SK-N-SH (cell line): ENCODE measurements at regions not wholly inside any gene's neighbourhood (a gene's known extent, or its start where the extent isn't known, plus 50 kb on each side); places are given as distances from the start of the nearest gene placed in this dataset.

Source experiments
- CTCF ChIA-PET: fragments of 300-600, 350-600 bp; formaldehyde crosslinking; extraction: SDS; loops from one replicate; lab custom pipeline; 2021; lab: Yijun Ruan, JAX
- POLR2A ChIA-PET: fragments of 350-600 bp; sonication (Branson Sonifier 250); formaldehyde crosslinking; extraction: SDS; loops from one replicate; lab custom pipeline; 2020; ENCODE audit warnings: antibody characterized with exemption, inconsistent platforms; lab: Yijun Ruan, JAX
- DNase-seq: peaks from one replicate; pipeline ENCODE4 v3.0.0; 2012
- H2AFZ ChIP-seq: fragments of 200-600 bp; sonication (generic); 2 replicates; pipeline ENCODE4 v1.8.1; 2016; ENCODE audit warnings: antibody characterized with exemption, mild to moderate bottlenecking, low read depth
- H3F3A ChIP-seq: fragments of 200-600 bp; sonication (generic); replicated peaks from 2 replicates; pipeline ENCODE3; 2016; ENCODE audit warnings: antibody characterized with exemption, mild to moderate bottlenecking; ENCODE audit not compliant: insufficient read depth
- H3K27ac ChIP-seq, 2 experiments: fragments of 200-500 bp in 1 of 2; fragments of 200-600 bp in 1 of 2; sonication (Bioruptor generic) in 1 of 2; sonication (generic), shearing (Covaris generic) in 1 of 2; 2 replicates each; pipeline versions ENCODE4 v1.5.1 to v1.6.1; 2014 to 2016; ENCODE audit warnings: low read depth in 2 of 2, inconsistent platforms in 1 of 2, low read length in 1 of 2, mild to moderate bottlenecking in 1 of 2, mixed read lengths in 1 of 2
- H3K27me3 ChIP-seq: fragments of 200-600 bp; sonication (generic), shearing (Covaris generic); 2 replicates; pipeline ENCODE4 v1.6.1; 2016; ENCODE audit warnings: mixed run types; ENCODE audit not compliant: insufficient read depth
- H3K36me3 ChIP-seq, 2 experiments: fragments of 200-500 bp in 1 of 2; fragments of 200-600 bp in 1 of 2; sonication (Bioruptor generic) in 1 of 2; sonication (generic) in 1 of 2; replicated peaks in 1 of 2; 2 replicates each; pipeline versions ENCODE3 to v1.5.1; 2014 to 2016; ENCODE audit warnings: low read length in 1 of 2, mild to moderate bottlenecking in 1 of 2; ENCODE audit not compliant: insufficient read depth in 2 of 2, control insufficient read depth in 1 of 2
- H3K4me1 ChIP-seq, 2 experiments: fragments of 200-500 bp in 1 of 2; fragments of 200-600 bp in 1 of 2; sonication (Bioruptor generic) in 1 of 2; sonication (generic), shearing (Covaris generic) in 1 of 2; 2 replicates each; pipeline versions ENCODE4 v1.5.1 to v1.6.1; 2014 to 2016; ENCODE audit warnings: low read depth in 1 of 2, low read length in 1 of 2, mixed run types in 1 of 2; ENCODE audit not compliant: insufficient read depth in 2 of 2, control insufficient read depth in 1 of 2
- H3K4me2 ChIP-seq: fragments of 200-600 bp; sonication (generic), shearing (Covaris generic); 2 replicates; pipeline ENCODE4 v1.6.1; 2017; ENCODE audit warnings: mixed run types
- H3K4me3 ChIP-seq, 2 experiments: fragments of 200-500 bp in 1 of 2; fragments of 200-600 bp in 1 of 2; sonication (Bioruptor generic) in 1 of 2; sonication (generic), shearing (Covaris generic) in 1 of 2; 2 replicates each; pipeline versions ENCODE4 v1.5.1 to v1.8.1; 2014 to 2016; ENCODE audit warnings: low read depth in 2 of 2, inconsistent platforms in 1 of 2, low read length in 1 of 2, mild to moderate bottlenecking in 1 of 2, mixed read lengths in 1 of 2, moderate library complexity in 1 of 2
- H3K79me2 ChIP-seq: fragments of 200-600 bp; sonication (generic); 2 replicates; pipeline ENCODE4 v1.8.1; 2017; ENCODE audit warnings: mild to moderate bottlenecking; ENCODE audit not compliant: insufficient read depth
- H3K9ac ChIP-seq: fragments of 200-600 bp; sonication (generic); 2 replicates; pipeline ENCODE4 v1.6.1; 2017; ENCODE audit warnings: mixed run types
- H3K9me2 ChIP-seq: fragments of 200-600 bp; sonication (generic); 2 replicates; pipeline ENCODE4 v1.6.1; 2017; ENCODE audit warnings: mixed run types
- H3K9me3 ChIP-seq: fragments of 200-600 bp; sonication (generic); 2 replicates; pipeline ENCODE4 v1.6.1; 2017; ENCODE audit warnings: mixed run types, mild to moderate bottlenecking, moderate library complexity
- H4K20me1 ChIP-seq: fragments of 200-600 bp; sonication (generic); 2 replicates; pipeline ENCODE4 v1.6.1; 2017; ENCODE audit warnings: mild to moderate bottlenecking, mixed run types; ENCODE audit not compliant: insufficient read depth
- CHD2 ChIP-seq: fragments of 150-350 bp; IDR thresholded peaks from 2 replicates; pipeline ENCODE4 v1.6.1; 2018; ENCODE audit warnings: low read length; ENCODE audit not compliant: partially characterized antibody
- EZH2phosphoT487 ChIP-seq: fragments of 200-600 bp; sonication (generic); IDR thresholded peaks from 2 replicates; pipeline ENCODE4 v1.6.1; 2017; ENCODE audit warnings: low read depth, mixed run types, mild to moderate bottlenecking, antibody characterized with exemption, moderate library complexity, borderline replicate concordance
- FOXJ3 ChIP-seq: sonication (generic); formaldehyde crosslinking; IDR thresholded peaks from 2 replicates; pipeline ENCODE4 v1.5.1; 2020; ENCODE audit warnings: mild to moderate bottlenecking, missing genetic modification reagents
- FOXM1 ChIP-seq: IDR thresholded peaks from 2 replicates; pipeline ENCODE4 v1.4.0; 2012; ENCODE audit warnings: low read depth, mild to moderate bottlenecking
- GABPA ChIP-seq: IDR thresholded peaks from 2 replicates; pipeline ENCODE4 v1.4.0; 2012; ENCODE audit warnings: low read depth, mild to moderate bottlenecking
- JUND ChIP-seq: IDR thresholded peaks from 2 replicates; pipeline ENCODE4 v1.4.0; 2012
- MXI1 ChIP-seq: IDR thresholded peaks from 2 replicates; pipeline ENCODE4 v1.6.1; 2012; ENCODE audit warnings: mild to moderate bottlenecking, low read depth, low read length, improper control_type of control experiment
- NFIC ChIP-seq: IDR thresholded peaks from 2 replicates; pipeline ENCODE4 v1.4.0; 2012; ENCODE audit warnings: borderline replicate concordance
- NRF1 ChIP-seq: IDR thresholded peaks from 2 replicates; pipeline ENCODE4 v1.6.1; 2012; ENCODE audit warnings: low read depth, mild to moderate bottlenecking, low read length
- RXRA ChIP-seq: IDR thresholded peaks from 2 replicates; pipeline ENCODE4 v1.4.0; 2012; ENCODE audit warnings: low read depth, mild to moderate bottlenecking, borderline replicate concordance
- SMC3 ChIP-seq: IDR thresholded peaks from 2 replicates; pipeline ENCODE4 v1.6.1; 2012; ENCODE audit warnings: low read depth, low read length, improper control_type of control experiment
- TAF1 ChIP-seq: IDR thresholded peaks from 2 replicates; pipeline ENCODE4 v1.6.1; 2012; ENCODE audit warnings: low read depth, mild to moderate bottlenecking, low read length, moderate library complexity, borderline replicate concordance
- YY1 ChIP-seq: IDR thresholded peaks from 2 replicates; pipeline ENCODE4 v1.4.0; 2012; ENCODE audit warnings: low read depth, mild to moderate bottlenecking
- WGBS: methylation state at CpG from one replicate; pipeline ENCODE4 v1.1.6; 2017; ENCODE audit warnings: low lambda C conversion rate; 5-methylcytosine and 5-hydroxymethylcytosine counted together
- TF ChIP-seq, protein P1 (sequence below): IDR thresholded peaks from 2 replicates; pipeline ENCODE4 v1.4.0; 2012; ENCODE audit warnings: low read depth
- TF ChIP-seq, protein P2 (sequence below): fragments of 150-350 bp; IDR thresholded peaks from 2 replicates; pipeline ENCODE4 v1.6.1; 2016; ENCODE audit warnings: mild to moderate bottlenecking, low read depth, low read length
- TF ChIP-seq, protein P3 (sequence below): fragments of 200-600 bp; sonication (generic); IDR thresholded peaks from 2 replicates; pipeline ENCODE4 v1.6.1; 2017; ENCODE audit warnings: antibody characterized with exemption, mild to moderate bottlenecking, moderate library complexity

DNA sequence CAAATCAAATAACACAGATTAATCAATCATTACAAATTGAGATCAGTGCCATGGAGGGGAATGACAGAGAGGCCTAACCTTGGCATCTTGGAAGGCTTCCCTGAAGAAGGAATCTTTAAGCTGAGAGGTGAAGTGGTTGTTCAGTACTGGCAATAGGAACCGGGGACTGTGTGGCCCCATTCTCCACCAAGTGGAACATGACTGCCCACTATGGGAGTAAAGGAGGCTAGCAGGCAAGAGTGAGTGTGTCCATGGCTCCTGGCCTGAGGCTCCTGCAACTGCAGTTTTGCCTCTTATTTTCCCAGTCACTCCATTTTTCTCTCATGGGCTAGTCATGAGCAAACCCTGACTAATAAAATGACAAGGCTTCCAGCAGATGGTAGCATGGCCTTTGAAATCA lies 112.2 kb upstream of the GJB5 start:
- no peak overlapping the region for H3K4me2 ChIP-seq
- TF ChIP-seq YY1: no peak
- no peak for TF ChIP-seq CHD2
- TF ChIP-seq NRF1: no peak
- TF ChIP-seq, all 33 proteins: peak for 0
- WGBS: 55% methylated on average over 1 of the region's 1 CpG
- H4K20me1 ChIP-seq: no peaks in the 10 kb centered on the region
- no peaks in the 10 kb centered on the region for H3K36me3 ChIP-seq
- H3K79me2 ChIP-seq: no peaks in the 10 kb centered on the region
- H3K27me3 ChIP-seq: no peaks in the 10 kb centered on the region
- ChIA-PET POLR2A (no interaction called here), CTCF (no interaction called here)
- no peak overlapping the region for H3K4me3 ChIP-seq
- no peaks in the 10 kb centered on the region for H3F3A ChIP-seq
- H2AFZ ChIP-seq: no peak overlapping the region
- no peak for DNase-seq
- H3K9ac ChIP-seq: no peak overlapping the region
- H3K9me3 ChIP-seq: no peaks in the 10 kb centered on the region
- H3K27ac ChIP-seq: no peak overlapping the region
- peaks cover 0 to 11% of the 10 kb centered on the region in 2 experiments; a peak in 1 of 4 replicates for H3K4me1 ChIP-seq
- no peaks in the 10 kb centered on the region for H3K9me2 ChIP-seq

DNA sequence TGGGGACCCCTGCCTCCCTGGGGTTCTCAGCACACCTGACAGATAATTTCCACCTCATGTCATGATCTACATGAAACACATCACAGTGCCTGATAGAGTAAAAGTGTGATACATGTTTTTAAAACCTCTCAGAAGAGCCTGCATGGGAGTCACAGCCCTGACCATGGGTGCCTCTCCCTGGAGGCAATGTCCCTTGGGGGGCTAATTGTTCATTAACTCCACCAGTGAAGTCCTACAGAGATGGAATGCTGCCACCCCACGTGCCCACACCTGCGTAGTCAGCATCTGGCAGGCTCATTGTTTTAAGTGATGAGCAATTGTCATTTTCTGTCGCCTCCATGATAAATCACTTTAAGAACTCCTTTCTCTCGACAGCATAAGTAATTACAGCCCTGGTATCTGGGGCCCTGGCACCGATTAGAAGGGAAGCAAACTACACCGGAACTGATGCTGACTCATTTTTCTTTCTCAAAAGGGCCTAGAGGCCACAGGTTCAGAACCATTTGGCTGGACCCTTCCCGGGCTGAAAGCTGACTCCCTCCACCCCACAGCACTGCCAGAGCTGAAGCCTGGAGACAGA lies 109.6 kb upstream of the GJB5 start:
- CTCF ChIA-PET: interaction anchor here (1.5 kb wide), 1 partner anchor 1012 kb away, joined by 4 read pairs; no protein-coding TSS in a partner anchor
- WGBS: 11% methylated on average over 7 of the region's 7 CpGs

DNA sequence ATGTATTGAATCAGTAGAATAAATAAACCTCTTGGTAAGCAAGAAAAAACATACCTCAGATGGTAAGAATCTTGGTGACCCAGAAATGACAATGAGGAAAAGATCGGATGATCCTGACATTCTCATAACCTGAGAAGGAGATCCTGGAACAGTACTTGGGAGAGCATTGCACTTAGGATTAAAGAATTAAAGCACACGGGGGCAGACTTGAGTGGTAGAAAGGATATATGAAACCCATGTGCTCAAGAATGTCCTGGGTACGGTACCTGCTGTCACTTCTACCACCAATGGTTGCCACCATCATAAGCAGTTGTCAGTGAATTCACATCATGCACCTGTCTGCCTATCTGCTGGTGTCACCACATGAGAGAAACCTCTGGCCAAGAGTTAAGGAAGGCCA lies 108.9 kb upstream of the GJB5 start:
- Histone ChIP-seq H3K36me3 (no peaks in the 10 kb centered on the region), H3K79me2 (no peaks in the 10 kb centered on the region), H3K27me3 (no peaks in the 10 kb centered on the region), H2AFZ (no peak overlapping the region), H3K4me3 (no peak overlapping the region), H3K9ac (no peak overlapping the region), H4K20me1 (no peaks in the 10 kb centered on the region), H3K4me1 (no peaks in the 10 kb centered on the region; a peak in 1 of 4 replicates), H3K9me3 (no peaks in the 10 kb centered on the region), H3F3A (no peaks in the 10 kb centered on the region), H3K9me2 (no peaks in the 10 kb centered on the region), H3K4me2 (no peak overlapping the region), H3K27ac (no peak overlapping the region)
- DNase-seq: no peak
- ChIA-PET POLR2A (no interaction called here), CTCF (no interaction called here)
- WGBS: 30% methylated on average over 3 of the region's 3 CpGs
- TF ChIP-seq RXRA (no peak), JUND (no peak), SMC3 (no peak), FOXM1 (no peak), TAF1 (no peak), GABPA (no peak), FOXJ3 (no peak)
- TF ChIP-seq, protein P1, sequence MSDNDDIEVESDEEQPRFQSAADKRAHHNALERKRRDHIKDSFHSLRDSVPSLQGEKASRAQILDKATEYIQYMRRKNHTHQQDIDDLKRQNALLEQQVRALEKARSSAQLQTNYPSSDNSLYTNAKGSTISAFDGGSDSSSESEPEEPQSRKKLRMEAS: no peak
- TF ChIP-seq, protein P2, sequence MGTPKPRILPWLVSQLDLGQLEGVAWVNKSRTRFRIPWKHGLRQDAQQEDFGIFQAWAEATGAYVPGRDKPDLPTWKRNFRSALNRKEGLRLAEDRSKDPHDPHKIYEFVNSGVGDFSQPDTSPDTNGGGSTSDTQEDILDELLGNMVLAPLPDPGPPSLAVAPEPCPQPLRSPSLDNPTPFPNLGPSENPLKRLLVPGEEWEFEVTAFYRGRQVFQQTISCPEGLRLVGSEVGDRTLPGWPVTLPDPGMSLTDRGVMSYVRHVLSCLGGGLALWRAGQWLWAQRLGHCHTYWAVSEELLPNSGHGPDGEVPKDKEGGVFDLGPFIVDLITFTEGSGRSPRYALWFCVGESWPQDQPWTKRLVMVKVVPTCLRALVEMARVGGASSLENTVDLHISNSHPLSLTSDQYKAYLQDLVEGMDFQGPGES: no peak
- TF ChIP-seq, protein P3, sequence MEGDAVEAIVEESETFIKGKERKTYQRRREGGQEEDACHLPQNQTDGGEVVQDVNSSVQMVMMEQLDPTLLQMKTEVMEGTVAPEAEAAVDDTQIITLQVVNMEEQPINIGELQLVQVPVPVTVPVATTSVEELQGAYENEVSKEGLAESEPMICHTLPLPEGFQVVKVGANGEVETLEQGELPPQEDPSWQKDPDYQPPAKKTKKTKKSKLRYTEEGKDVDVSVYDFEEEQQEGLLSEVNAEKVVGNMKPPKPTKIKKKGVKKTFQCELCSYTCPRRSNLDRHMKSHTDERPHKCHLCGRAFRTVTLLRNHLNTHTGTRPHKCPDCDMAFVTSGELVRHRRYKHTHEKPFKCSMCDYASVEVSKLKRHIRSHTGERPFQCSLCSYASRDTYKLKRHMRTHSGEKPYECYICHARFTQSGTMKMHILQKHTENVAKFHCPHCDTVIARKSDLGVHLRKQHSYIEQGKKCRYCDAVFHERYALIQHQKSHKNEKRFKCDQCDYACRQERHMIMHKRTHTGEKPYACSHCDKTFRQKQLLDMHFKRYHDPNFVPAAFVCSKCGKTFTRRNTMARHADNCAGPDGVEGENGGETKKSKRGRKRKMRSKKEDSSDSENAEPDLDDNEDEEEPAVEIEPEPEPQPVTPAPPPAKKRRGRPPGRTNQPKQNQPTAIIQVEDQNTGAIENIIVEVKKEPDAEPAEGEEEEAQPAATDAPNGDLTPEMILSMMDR: no peak

More for the DNA sequence above, 109.6 kb upstream of the GJB5 start:
- H3K79me2 ChIP-seq: no peaks in the 10 kb centered on the region
- TF ChIP-seq, protein P1: no peak
- TF ChIP-seq, protein P2: no peak
- TF ChIP-seq GABPA: no peak
- no peak for TF ChIP-seq MXI1
- TF ChIP-seq RXRA: no peak
- no peak for TF ChIP-seq CHD2
- TF ChIP-seq EZH2phosphoT487: no peak
- no peak for TF ChIP-seq NFIC
- TF ChIP-seq, all 33 proteins: peak for 0
- Histone ChIP-seq H3F3A (no peaks in the 10 kb centered on the region), H3K9me3 (no peaks in the 10 kb centered on the region), H3K4me1 (peaks cover 0 to 3% of the 10 kb centered on the region in 2 experiments; a peak in 1 of 4 replicates), H3K27ac (no peak overlapping the region), H2AFZ (no peak overlapping the region), H3K27me3 (no peaks in the 10 kb centered on the region), H3K4me2 (no peak overlapping the region), H3K9ac (no peak overlapping the region), H3K4me3 (no peak overlapping the region), H3K9me2 (no peaks in the 10 kb centered on the region), H3K36me3 (no peaks in the 10 kb centered on the region), H4K20me1 (no peaks in the 10 kb centered on the region)
- POLR2A ChIA-PET: no interaction called here
- DNase-seq: no peak
